Stimulated activated CD4-positive, alpha-beta T cell treated with anti-CD3 and anti-CD28 coated beads, Interleukin-2, amount 100 ng/mL, for 24 hours (primary cell): ENCODE measurements at regions not wholly inside any gene's neighbourhood (a gene's known extent, or its start where the extent isn't known, plus 50 kb on each side); places are given as distances from the start of the nearest gene placed in this dataset.

Source experiments
- DNase-seq, 2 donors: peaks; one replicate each; pipeline ENCODE4 v3.0.0-alpha.2; 2020

DNA sequence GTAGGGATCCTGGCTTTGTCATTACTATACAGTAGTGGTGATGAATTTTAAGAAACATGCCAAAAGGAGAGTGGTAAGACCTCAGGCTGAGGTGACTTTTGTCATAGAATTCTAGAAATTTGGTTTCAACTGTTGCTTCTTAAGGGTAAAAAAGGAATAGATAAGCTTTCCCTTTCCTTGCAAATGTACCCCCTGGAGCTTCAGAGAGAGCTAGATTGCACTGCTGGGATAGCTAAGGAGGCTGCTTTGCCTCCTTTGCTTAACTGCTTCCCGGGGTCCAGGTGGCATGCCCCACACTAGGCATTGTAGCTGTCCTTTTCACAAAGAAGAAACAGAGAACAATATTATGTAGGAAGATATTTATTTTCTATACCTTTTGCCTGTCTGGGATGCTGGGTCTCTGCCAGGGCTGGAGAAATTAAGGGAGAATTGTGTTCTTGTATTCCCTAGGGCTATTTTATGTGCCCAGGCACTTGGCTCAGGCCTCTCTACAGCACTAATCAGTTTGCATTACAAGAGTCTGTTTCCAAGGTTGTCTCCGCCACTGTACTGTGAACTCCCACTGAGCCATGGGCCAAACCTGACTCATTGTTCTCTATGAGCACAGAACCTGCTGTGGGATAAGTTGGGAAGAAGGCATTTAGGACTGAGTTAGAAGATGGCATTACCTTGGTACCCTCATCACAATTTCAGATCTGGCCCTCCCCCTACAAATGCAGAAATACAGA, 460.0 kb downstream of the PDCD6IP start:
- no peak for DNase-seq

DNA sequence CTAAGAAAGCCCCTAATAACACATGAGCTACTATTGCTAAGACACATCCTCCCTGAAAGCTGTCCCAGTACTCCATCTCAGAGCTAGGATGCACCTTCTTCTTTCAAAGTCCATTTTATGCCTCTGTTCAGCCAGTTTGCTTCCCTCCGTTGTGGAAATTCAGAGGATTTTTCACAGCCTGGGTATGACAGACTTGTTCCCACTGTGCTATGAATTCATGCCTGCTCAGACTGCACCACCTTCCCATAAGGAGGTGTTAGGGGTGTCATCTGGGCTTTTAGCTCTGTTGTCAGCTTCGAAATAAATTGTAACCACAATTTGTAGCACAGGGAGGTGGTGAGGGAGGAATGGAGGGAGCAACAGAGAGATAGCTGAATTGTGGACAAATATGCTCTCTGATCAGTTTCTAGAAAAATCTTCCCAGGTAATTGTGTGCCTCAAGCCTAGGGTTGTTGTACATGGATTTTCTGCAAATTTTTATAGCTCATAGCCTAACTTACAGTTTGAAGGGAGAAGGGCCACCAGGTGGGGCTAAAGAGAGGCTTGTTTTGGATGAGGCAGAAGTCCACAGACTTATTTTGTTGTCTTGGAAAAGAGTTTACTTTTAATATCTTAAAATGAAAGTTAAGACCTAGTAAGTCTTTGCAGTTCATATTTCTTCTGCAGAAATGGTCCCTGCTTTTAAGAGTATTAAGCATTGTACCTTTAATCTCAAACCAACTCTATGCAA, 462.0 kb downstream of the PDCD6IP start:
- peak in 1 of 2 donors; percentile 51 for DNase-seq

- DNase-seq: no peak
These were observed 462.6 kb downstream of the PDCD6IP start for GRCh38 chr3:34261001-34261385.

GRCh38 chr3:34263101-34263621, 464.7 kb downstream of the PDCD6IP start:
- no peak for DNase-seq

DNA sequence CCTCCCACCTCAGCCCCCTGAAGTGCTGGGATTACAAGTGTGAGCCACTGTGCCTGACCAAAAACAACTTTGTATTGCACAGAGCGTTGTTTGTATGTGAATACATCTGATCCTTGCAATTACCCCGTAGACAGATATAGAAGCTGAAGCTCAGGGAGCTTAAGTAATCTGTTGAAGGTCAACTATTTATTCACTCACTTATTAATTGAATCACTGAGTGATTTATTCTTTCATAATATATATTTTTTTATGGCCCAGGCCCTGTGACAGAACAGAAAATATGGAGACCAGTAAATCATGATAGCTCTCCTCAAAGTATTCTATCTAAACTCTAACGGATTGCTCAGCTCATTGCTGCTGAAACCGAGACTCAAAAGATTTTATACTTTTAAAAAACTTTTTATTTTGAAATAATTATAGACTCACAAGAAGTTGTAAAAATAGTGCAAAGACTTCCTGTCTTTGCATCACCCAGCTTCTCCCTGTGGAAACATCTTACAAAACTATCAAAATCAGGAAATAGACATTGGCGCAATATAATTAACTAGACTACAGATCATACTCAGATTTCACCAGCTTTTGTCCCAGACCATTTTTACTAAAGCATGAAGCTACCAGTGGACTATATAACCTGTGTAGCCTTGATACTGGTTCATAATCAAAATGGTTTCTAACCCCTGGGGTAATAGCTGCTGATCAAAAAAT, 466.1 kb downstream of the PDCD6IP start:
- no peak for DNase-seq

- DNase-seq: no peak
These were observed 468.7 kb downstream of the PDCD6IP start for GRCh38 chr3:34267088-34267487.

- no peak for DNase-seq
These were observed 469.7 kb downstream of the PDCD6IP start for GRCh38 chr3:34268032-34268709.

GRCh38 chr3:34275811-34276210, 477.4 kb downstream of the PDCD6IP start:
- no peak for DNase-seq

DNA sequence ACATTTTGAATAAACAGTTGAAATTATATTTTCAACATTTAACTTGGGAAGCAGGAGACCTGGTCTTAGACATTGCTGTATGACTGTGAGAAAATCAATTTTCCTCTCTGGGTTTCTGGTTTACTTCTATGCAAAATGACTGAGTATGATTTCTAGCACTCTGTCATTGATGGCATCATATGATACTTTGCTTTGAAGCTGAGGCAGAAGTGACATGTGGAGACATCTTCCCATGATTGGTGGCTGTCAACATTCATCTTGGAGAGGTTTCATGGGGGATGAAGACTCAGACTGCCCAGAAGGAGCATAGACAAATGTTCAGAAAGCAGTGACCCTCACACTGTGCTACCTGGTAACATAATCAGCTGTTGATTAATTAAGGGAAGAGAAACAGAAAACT, 477.9 kb downstream of the PDCD6IP start:
- no peak for DNase-seq

DNA sequence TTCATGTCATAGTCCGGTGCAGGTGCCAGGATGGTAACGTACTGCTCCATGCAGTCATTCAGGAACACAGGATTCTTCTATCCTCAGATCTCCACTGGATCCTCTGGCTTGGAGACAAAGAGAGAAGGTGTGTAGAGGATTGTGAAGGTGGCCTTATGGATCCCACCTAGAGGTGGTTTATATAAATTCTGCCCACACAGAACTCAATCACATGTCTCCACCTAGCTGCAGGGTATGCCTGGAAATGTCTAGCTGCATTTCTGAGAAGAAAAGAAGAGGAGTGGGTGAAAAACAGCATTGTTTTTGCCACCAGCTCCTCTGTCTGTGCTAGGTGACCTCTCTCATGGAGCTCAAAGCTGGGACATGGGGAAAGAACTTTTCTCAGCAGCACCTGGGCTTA, 478.7 kb downstream of the PDCD6IP start:
- DNase-seq: no peak

GRCh38 chr3:34279901-34280300, 481.5 kb downstream of the PDCD6IP start:
- no peak for DNase-seq

GRCh38 chr3:34283751-34284150, 485.3 kb downstream of the PDCD6IP start:
- DNase-seq: no peak

- DNase-seq: no peak
These were observed 486.8 kb downstream of the PDCD6IP start for GRCh38 chr3:34284959-34285826.

DNA sequence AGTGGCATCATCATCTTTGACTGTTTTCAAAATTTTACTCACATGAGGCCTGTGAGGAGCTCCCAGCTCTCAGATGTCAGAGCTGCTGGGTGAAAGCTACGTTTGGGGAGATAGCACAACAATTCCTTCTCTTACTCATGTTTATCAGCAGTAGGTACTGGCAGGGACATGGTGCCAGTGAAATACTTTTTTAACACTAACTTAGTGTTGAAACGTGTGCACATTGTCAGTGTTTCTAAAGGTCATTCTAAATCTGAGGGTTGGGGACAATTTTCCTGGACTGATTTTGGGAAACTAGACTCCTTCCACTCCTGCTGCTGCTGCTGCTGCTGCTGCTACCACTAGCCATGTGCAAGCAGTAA, 487.4 kb downstream of the PDCD6IP start:
- no peak for DNase-seq

DNA sequence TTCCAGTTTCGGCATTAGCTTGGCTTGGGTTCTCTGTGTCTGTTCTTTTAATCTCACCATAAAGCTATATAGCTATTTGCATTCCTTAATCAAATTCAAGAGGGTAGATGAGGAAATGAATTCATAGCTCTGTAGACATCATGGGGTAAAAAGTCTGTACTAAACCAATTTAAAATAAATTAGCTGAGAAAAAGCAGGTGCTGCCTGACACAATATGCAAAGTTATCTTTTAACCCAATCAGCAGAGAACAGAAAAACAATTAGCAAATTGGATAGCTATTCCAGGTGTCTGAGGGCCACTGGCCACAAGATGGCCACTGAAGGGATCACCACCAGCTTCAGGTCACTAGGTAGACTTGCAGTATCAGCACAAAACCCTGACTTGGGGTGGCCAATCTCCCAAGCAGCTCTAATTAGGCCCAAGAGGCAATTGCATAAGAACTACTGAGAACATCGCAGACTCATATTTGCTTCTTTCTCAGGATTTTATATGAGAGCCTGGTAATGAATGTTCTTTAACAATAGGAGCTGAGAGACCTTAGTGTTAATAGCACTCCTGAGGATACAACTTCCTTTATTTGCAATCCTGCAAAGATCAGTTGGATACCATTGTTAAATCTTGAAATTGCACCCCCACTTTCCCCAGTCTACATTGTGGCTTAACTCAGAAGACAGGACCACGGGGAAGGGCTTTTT, 494.3 kb downstream of the PDCD6IP start:
- no peak for DNase-seq

DNA sequence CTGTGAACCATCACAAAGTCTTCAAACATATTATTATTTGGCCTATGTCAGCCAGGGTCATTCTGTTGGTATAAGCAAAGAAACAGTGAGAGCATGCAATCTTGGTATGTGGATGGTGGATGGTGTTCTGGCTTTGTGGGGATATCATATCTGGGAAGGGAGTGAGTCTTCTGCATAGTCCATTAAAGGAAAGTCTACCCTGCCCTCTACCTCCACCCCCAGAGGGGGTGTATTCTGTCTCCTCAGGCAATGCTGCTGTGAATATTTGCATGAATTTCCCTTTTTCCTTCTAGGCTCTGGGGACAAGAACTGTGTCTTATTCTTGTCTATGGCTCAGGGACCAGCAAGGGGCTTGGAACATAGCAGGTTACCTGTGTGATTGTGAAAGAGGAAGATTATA, 495.8 kb downstream of the PDCD6IP start:
- DNase-seq: no peak

DNA sequence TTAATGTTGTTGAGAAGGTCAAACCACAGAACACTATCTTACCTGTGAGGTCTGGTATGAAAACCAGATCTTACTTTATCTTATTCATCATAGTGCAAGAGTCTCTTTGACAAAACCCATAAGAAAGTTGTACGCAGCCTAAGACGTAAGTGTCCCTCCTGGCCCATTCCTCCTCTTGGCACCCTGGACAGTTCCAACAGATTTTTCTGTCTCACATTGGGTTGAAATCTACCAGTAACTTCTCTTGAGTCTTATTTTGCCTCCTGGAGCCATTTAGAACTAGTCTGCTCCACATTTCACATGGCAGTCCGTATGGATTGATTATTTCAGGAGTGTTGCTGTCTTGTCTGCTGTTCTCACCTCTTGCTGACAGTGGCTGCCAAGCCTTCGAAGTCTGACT, 498.4 kb downstream of the PDCD6IP start:
- DNase-seq: no peak

DNA sequence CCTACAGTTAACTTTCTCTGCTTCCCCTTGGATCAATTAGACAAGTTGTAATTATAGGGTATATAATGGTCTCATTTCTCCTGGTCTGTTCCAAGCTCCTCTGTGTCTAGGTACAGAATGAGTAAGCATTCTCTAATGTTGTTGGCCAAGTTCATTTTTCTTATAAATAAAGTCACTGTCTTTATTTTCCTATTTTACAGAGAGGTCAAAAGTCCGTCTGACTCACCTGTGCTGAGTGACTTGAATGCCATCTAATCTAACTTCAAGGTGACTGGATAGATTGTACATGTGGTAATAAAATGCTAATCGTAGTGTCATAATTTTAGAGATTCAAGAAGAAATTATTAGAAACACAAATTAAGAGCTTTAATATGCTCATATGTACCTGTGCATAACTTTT, 500.2 kb downstream of the PDCD6IP start:
- no peak for DNase-seq

- no peak for DNase-seq
These were observed 502.2 kb downstream of the PDCD6IP start for GRCh38 chr3:34300621-34301020.

GRCh38 chr3:34301313-34301712, 502.9 kb downstream of the PDCD6IP start:
- no peak for DNase-seq

- no peak for DNase-seq
These were observed 506.8 kb downstream of the PDCD6IP start for GRCh38 chr3:34305266-34305665.

- no peak for DNase-seq
These were observed 514.3 kb downstream of the PDCD6IP start for GRCh38 chr3:34312684-34313083.
